HG03521 (cell line): ENCODE measurements at regions not wholly inside any gene's neighbourhood (a gene's known extent, or its start where the extent isn't known, plus 50 kb on each side); places are given as distances from the start of the nearest gene placed in this dataset.
"Not testable (repeated sequence)": the region's sequence is repeated elsewhere in the genome, so short reads cannot be mapped to it uniquely, and the experiment has no call there.

ENCODE experiments used
- ATAC-seq: cut with Tn5 transposase; IDR thresholded peaks from one replicate; pipeline ENCODE4 v1.9.1; 2021; ENCODE audit warnings: mild to moderate bottlenecking, moderate library complexity; ENCODE audit not compliant: unreplicated experiment

GRCh38 chr11:122023614-122024250 is 92.3 kb downstream of the BLID start:
- ATAC-seq, result no peak

GRCh38 chr11:122022646-122023045 is 93.4 kb downstream of the BLID start:
- no peak for ATAC-seq

- no peak for ATAC-seq
Measured at GRCh38 chr11:122020902-122021301, 95.1 kb downstream of the BLID start.

DNA sequence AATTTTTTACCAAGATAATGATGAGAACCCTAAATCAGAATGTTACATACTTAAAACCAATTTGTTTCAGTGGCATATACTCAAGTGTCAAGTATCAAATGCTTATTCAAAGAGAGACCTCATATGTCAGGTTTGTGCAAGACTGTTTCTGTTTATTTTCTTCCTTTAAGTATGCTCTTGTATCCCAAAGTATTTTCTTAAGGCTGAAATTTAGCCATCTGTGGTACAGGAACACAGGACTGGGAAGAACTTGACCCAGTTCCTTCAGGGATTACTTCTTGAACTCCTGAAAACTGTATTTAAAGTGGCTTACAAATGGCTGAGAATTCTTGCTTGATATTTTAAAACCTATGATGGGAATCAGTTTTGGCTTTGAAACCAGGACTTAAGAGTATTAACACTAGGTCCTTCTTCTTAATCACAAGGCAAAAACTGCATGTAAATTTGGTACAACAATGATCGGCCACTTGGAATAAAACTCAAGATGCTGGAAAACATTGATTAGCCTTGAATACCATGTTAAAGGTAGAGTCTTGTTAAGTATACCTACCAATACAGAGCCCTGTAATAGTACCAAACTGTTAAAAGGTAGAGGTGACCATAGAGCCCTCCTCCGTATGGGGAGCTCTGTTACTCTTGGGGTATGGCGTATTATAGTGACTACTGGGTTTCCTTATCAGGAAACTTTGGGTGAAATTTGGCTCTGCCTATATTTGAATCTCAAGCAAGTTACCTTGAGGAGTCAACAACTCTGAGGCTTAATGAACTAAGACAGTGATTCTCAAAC is 95.9 kb downstream of the BLID start:
- ATAC-seq, result no peak

GRCh38 chr11:122007601-122008071 is 108.4 kb downstream of the BLID start:
- ATAC-seq, result no peak

DNA sequence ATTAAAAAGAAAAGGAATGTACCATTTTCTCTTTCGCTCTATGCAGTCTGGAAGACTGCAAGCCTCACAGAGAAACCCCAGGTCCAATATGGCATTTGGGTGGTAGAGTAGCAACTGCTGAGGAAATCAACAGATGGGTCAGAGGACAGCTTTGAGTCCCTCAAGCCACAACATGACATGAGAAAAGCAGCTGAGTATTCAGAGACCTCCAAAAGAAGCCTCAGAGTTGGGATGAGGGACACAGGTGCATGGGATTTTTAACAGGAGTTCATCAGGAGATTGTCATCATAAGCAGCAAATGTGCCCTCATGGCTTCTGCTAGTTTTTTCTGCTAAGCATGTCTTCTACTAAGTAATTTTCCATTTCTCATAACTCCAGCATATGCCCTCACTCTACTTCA is 111.6 kb downstream of the BLID start:
- no peak for ATAC-seq

DNA sequence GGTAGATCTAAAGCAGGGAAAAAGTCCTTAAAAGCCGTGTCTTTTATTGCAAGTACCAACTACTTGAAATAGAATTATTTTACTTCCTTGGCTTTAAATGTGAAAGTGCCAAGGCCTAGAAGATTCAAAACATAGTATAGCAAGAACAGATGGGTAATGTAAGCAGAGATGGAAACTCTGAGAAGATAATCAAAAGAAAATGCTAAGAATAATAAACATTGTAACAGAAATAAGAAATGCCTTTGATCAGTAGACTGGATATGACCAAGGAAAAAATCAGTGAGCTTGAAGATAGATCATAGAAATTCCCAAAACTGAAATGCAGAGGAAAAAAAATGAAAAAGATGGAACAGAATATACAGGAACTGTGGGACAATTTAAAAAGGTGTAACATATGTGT is 113.1 kb downstream of the BLID start:
- no peak for ATAC-seq

DNA sequence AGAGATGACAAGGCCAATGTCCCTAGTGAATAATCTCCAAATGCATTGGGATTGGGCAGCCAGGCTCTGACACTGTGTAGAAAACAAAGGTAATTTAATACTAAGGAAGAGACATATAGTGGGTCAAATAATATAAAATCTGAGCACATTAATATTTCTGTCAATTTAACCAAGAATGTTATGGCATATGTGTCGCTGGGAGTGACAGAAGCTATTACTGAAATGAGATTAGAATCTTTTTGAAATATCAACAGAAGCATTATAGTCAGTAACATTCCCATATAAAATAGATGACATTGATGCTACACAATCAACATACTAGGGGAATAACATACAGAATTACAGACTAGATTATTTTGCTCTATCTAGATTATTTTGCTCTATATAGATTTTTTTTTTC is 114.0 kb downstream of the BLID start:
- ATAC-seq, result no peak

DNA sequence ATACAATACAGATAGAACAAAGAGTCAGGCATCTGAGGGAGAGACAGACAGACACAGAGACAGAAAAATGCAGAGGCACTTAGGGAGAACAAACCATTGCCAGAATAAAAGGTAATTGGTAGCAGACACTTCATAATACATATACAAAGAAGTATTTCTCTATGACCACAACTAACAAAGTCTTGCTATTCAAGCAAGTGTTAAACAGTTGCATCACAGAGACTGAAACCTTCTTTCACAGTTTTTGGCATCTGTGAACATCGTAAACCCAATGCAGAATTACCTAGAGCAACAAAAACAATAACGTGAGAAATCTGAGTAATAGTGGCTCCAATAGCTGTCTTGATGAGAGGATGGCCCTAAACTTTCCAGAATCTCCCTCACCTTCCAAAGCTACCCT is 116.4 kb downstream of the BLID start:
- no peak for ATAC-seq

DNA sequence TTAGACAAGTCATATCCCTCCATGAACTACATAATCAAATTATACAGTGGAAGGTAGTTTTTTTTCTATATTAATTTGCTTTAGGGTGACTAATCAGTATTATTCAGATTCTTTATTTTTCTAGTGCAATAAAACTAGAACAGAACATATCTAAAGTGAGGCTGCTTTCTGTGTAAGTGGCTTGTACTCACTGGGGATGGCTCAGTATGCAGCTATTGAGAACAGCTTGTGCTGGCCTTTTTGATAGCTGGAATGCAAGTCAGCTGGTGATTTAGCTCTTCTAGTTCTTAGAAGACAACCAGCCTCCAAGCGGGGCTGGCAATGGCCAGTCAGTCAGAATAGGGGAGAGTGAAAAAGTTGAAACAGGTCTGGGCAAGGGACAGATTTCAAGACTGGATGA is 119.4 kb downstream of the BLID start:
- no peak for ATAC-seq

DNA sequence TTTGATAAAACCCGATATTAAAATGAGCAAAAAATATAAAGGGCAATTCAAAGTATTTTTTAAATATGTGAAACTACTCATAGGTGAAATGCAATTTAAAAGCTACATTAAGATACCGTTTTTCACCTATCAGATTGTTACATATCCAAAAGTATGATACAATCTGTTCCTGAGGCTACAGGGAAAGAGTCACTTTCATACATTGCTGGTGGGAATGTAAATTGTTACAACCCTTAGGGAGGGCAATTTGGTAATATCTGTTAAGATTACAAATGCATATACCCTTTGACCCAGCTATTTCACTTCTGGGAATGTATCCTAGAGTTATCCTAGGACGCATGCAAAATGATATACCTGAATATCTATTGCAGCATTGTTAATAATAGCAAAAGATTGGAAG is 132.1 kb downstream of the BLID start:
- no peak for ATAC-seq

- not testable (repeated sequence) for ATAC-seq
Measured at GRCh38 chr11:121977914-121978313, 138.1 kb downstream of the BLID start.

GRCh38 chr11:121968638-121969037 is 147.4 kb downstream of the BLID start:
- no peak for ATAC-seq

DNA sequence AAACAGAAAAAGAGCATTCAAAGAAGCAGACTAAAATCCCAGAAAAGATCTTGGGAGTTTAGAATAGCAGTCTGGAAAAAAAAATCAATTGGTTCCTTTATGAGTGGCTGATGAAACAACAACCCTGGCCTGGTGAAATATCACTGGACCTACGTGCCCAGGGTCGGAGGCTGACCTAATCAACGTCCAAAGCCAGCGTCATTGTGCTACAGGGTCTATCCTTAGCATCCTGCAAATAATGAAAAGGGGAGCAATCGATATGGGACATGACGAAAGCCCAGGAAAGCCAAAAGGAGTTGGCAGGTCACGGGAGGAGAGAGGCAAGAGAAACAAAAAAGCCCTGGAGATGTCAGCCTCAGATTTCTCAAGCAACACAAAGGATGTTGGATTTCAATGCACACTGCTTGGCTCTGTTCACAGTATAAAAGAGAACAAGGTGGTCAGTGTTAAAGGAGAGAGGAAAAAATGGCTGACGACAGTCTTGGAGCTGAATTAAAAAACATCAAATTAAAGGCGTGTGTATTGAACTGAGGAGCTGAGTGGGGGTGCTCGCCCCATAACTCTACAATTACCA is 148.8 kb downstream of the BLID start:
- ATAC-seq, result no peak

DNA sequence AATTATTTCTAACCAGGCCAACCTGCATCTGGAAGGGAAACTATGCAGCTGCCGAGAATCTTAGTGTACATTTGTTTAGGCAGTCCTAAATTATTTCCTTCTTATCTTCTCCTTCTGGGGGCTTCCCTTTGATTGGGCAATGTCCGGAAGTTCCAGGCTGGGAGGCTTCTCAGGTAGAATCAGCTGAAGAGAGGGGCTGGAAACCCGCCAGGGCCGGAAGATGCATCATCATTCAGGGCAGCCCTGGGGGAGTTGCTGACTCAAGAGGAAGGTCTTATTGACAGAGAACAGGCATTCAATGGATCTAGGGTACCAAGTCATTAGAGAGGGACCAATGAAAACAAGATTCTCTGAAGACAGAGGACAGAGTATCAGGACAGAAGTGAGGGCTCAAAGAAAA is 150.7 kb downstream of the BLID start:
- ATAC-seq, result no peak

- no peak for ATAC-seq
Measured at GRCh38 chr11:121964591-121964990, 151.4 kb downstream of the BLID start.

- ATAC-seq, result not testable (repeated sequence)
Measured at GRCh38 chr11:121963846-121964245, 152.2 kb downstream of the BLID start.

GRCh38 chr11:121961321-121961801 is 154.7 kb downstream of the BLID start:
- no peak for ATAC-seq

- ATAC-seq, result no peak
Measured at GRCh38 chr11:121958971-121959325, 157.1 kb downstream of the BLID start.

GRCh38 chr11:121958323-121958970 is 157.6 kb downstream of the BLID start:
- ATAC-seq, result no peak

DNA sequence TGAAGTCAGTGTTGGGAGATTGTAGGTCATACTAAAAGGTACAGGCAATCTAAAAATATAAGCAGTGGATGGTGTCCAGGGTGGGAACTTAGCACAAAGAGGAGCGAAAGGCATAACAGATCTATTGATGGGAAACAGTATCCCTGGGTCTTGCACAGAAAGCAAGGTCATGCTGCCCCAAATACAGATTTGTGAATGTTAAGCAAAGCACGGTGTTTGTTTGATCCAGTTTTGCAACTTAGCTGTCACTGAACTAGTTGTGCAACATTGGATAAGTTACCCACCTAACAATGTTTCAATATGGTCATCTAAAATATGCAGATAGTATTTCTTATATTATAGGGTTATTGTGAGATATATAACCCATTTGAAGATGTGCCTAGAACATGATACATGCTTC is 162.9 kb downstream of the BLID start:
- no peak for ATAC-seq

DNA sequence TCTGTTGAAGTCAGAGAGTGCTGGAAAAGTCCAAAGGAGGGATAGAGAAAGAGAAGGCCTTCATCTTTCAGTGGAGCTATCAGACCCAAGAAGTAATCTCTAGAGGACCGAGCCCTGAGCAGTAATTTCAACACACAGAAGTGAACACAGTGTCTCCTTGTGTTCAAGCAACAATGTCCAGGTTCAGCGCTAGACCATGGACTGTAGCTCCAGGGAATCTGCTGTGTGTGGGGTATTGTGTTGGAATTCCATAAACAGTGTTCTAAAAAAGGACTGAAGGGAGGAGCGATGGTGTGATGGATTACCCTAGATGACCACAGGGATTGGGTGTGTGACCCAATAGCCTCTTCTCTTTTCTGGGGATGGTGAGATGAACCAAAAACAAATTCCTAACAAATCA is 165.9 kb downstream of the BLID start:
- no peak for ATAC-seq
